Ovary (tissue), 3 donors: ENCODE measurements at regions not wholly inside any gene's neighbourhood (a gene's known extent, or its start where the extent isn't known, plus 50 kb on each side); places are given as distances from the start of the nearest gene placed in this dataset.

Experiments
- EP300 ChIP-seq: sonication (generic); formaldehyde crosslinking; IDR thresholded peaks from one replicate; pipeline ENCODE4 v1.6.1; 2017; ENCODE audit warnings: antibody characterized with exemption
- POLR2A ChIP-seq: fragments of 450-650 bp; IDR thresholded peaks from one replicate; pipeline ENCODE4 v1.6.1; 2017; ENCODE audit warnings: antibody characterized with exemption, mild to moderate bottlenecking, moderate library complexity
- TF ChIP-seq, protein P1 (sequence below), 3 donors: fragments of 450-650 bp in 2 of 3; fragments of 200-600 bp in 1 of 3; IDR thresholded peaks; one replicate each; pipeline versions ENCODE4 v1.5.1 to v1.8.0; 2016 to 2022; ENCODE audit warnings: antibody characterized with exemption in 3 of 3, mild to moderate bottlenecking in 1 of 3
- donor health status: DM: no; HTN: no; CAD: no.

DNA sequence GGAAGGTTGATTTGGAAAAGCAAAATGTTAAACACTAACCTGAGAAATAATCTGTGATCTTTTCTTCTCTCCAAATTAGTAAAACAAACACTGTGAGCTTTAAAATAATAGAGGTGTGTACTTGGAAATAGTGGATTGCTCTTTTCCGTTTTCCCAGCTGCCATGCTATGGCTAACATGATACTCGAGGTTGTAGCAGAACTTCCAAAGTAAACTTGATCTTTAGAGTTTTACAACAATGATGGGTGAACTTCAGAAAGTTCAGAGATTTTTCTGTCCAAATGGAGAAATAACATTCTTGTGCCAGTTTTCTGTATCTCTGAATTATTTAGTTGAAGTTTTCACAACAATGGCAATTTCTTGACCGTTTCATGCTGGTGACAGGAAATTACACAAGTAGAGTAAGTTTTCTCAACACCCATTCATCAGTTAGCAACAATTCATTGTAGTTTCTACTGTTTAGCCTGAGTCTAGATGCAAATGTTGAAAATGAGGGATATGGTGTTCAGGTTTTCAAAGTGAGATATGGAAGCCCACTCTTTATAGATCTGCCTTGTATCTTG is 135.3 kb upstream of the CTAGE1 start:
- TF ChIP-seq, protein P1, sequence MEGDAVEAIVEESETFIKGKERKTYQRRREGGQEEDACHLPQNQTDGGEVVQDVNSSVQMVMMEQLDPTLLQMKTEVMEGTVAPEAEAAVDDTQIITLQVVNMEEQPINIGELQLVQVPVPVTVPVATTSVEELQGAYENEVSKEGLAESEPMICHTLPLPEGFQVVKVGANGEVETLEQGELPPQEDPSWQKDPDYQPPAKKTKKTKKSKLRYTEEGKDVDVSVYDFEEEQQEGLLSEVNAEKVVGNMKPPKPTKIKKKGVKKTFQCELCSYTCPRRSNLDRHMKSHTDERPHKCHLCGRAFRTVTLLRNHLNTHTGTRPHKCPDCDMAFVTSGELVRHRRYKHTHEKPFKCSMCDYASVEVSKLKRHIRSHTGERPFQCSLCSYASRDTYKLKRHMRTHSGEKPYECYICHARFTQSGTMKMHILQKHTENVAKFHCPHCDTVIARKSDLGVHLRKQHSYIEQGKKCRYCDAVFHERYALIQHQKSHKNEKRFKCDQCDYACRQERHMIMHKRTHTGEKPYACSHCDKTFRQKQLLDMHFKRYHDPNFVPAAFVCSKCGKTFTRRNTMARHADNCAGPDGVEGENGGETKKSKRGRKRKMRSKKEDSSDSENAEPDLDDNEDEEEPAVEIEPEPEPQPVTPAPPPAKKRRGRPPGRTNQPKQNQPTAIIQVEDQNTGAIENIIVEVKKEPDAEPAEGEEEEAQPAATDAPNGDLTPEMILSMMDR (IDR thresholded peaks at IDR 0.05), result no peak
- TF ChIP-seq POLR2A (no peak), EP300 (no peak)
